ENCODE measurements at regions not wholly inside any gene's neighbourhood (a gene's known extent, or its start where the extent isn't known, plus 50 kb on each side); places are given as distances from the start of the nearest gene placed in this dataset.

- H4K20me1 ChIP-seq (ENCODE audit: insufficient read depth, low read length) = no peaks in the 10 kb centered on the region
- H3K27ac Mint-ChIP-seq (ENCODE audit: unreplicated experiment) = no peak overlapping the region
- no peaks in the 10 kb centered on the region for H3K4me1 ChIP-seq (ENCODE audit: insufficient read depth, low read length)
- H3K9ac ChIP-seq (ENCODE audit: low read length) = no peak overlapping the region
- H3K9me3 ChIP-seq (ENCODE audit: insufficient read depth, low read depth, low read length) = peaks cover 7% of the 10 kb centered on the region
- H3K4me1 Mint-ChIP-seq (ENCODE audit: low read depth, unreplicated experiment) = peaks cover 6% of the 10 kb centered on the region
- H3K36me3 ChIP-seq (ENCODE audit: insufficient read depth, low read length) = no peaks in the 10 kb centered on the region
- H3K27ac ChIP-seq (ENCODE audit: low read depth, low read length) = no peak overlapping the region
- H3K79me2 ChIP-seq (ENCODE audit: insufficient read depth, low read length) = no peaks in the 10 kb centered on the region
- no peak for FAIRE-seq
- no peak overlapping the region for H3K4me3 Mint-ChIP-seq (ENCODE audit: unreplicated experiment)
- peaks cover 14% of the 10 kb centered on the region for H3K27me3 Mint-ChIP-seq (ENCODE audit: low read depth, unreplicated experiment)
- H3K36me3 Mint-ChIP-seq (ENCODE audit: low read depth, unreplicated experiment) = no peaks in the 10 kb centered on the region
- no peak for TF ChIP-seq CTCF (IDR thresholded peaks at IDR 0.05; ENCODE audit: insufficient read depth, low read depth, low read length)
- no peak for TF ChIP-seq EZH2 (IDR thresholded peaks at IDR 0.05; ENCODE audit: insufficient read depth, low read length)
- DNase-seq (ENCODE audit: low read depth) = no peak
- no peaks in the 10 kb centered on the region for H3K27me3 ChIP-seq (ENCODE audit: insufficient read depth, low read length)
- H2AFZ ChIP-seq (ENCODE audit: low read depth, low read length) = no peak overlapping the region
- H3K4me2 ChIP-seq (ENCODE audit: low read length) = no peak overlapping the region
- H3K9me3 Mint-ChIP-seq (ENCODE audit: unreplicated experiment) = no peaks in the 10 kb centered on the region
- H3K4me3 ChIP-seq (ENCODE audit: insufficient read depth, low read depth, low read length) = no peak overlapping the region
Measured at GRCh38 chr5:3661755-3662296, 66.2 kb downstream of the IRX1 start.

- H3K4me2 ChIP-seq (ENCODE audit: low read length) = no peak overlapping the region
- H3K27me3 Mint-ChIP-seq (ENCODE audit: low read depth, unreplicated experiment) = peaks cover 9% of the 10 kb centered on the region
- FAIRE-seq = no peak
Measured at GRCh38 chr5:3662344-3662743, 66.7 kb downstream of the IRX1 start.

More at GRCh38 chr5:3662344-3662743, 66.7 kb downstream of the IRX1 start:
- no peaks in the 10 kb centered on the region for H3K79me2 ChIP-seq (ENCODE audit: insufficient read depth, low read length)
- H3K27me3 ChIP-seq (ENCODE audit: insufficient read depth, low read length) = no peaks in the 10 kb centered on the region
- Mint-ChIP-seq H3K36me3 (ENCODE audit: low read depth, unreplicated experiment) (no peaks in the 10 kb centered on the region), H3K27ac (ENCODE audit: unreplicated experiment) (no peak overlapping the region), H3K4me3 (ENCODE audit: unreplicated experiment) (no peak overlapping the region), H3K4me1 (ENCODE audit: low read depth, unreplicated experiment) (peaks cover 6% of the 10 kb centered on the region), H3K9me3 (ENCODE audit: unreplicated experiment) (no peaks in the 10 kb centered on the region)
- H3K36me3 ChIP-seq (ENCODE audit: insufficient read depth, low read length) = no peaks in the 10 kb centered on the region
- no peak overlapping the region for H3K4me3 ChIP-seq (ENCODE audit: insufficient read depth, low read depth, low read length)
- H3K27ac ChIP-seq (ENCODE audit: low read depth, low read length) = no peak overlapping the region
- no peaks in the 10 kb centered on the region for H4K20me1 ChIP-seq (ENCODE audit: insufficient read depth, low read length)
- TF ChIP-seq EZH2 (IDR thresholded peaks at IDR 0.05; ENCODE audit: insufficient read depth, low read length) = no peak
- TF ChIP-seq CTCF (IDR thresholded peaks at IDR 0.05; ENCODE audit: insufficient read depth, low read depth, low read length) = no peak
- no peak for DNase-seq (ENCODE audit: low read depth)
- no peak overlapping the region for H3K9ac ChIP-seq (ENCODE audit: low read length)
- no peaks in the 10 kb centered on the region for H3K4me1 ChIP-seq (ENCODE audit: insufficient read depth, low read length)
- H2AFZ ChIP-seq (ENCODE audit: low read depth, low read length) = no peak overlapping the region
- peaks cover 7% of the 10 kb centered on the region for H3K9me3 ChIP-seq (ENCODE audit: insufficient read depth, low read depth, low read length)
